IMR-90 (cell line): ENCODE measurements at regions not wholly inside any gene's neighbourhood (a gene's known extent, or its start where the extent isn't known, plus 50 kb on each side); places are given as distances from the start of the nearest gene placed in this dataset.

ENCODE experiments used
- ATAC-seq: fragments of 200-7000 bp; cut with Tn5 transposase; 2 replicates; pipeline ENCODE4 v1.9.1; 2020; ENCODE audit warnings: low read depth, mild to moderate bottlenecking, moderate library complexity
- BruUV-seq: library from RNA; stranded (reverse); fragments of 400-500 nt; replicated peaks from 2 replicates; lab custom pipeline; 2021; lab: Mats Ljungman, UMichigan
- CTCF ChIA-PET: fragments of 300-600 bp; formaldehyde crosslinking; extraction: SDS; loops from one replicate; lab custom pipeline; 2021; ENCODE audit warnings: antibody characterized with exemption; lab: Yijun Ruan, JAX
- POLR2A ChIA-PET: fragments of 300-600 bp; sonication (Branson Sonifier 250); formaldehyde crosslinking; loops from one replicate; lab custom pipeline; 2022; ENCODE audit warnings: antibody characterized with exemption; ENCODE audit not compliant: unreplicated experiment; lab: Charles Lee
- DNase-seq: peaks from one replicate; pipeline ENCODE4 v3.0.0; 2013
- H2AFZ ChIP-seq: replicated peaks from 2 replicates; pipeline ENCODE3; 2013; ENCODE audit warnings: low read length, mild to moderate bottlenecking; ENCODE audit not compliant: poor library complexity
- H2AK5ac ChIP-seq: 2 replicates; pipeline ENCODE4 v1.6.1; 2013; ENCODE audit warnings: low read depth, low read length, inconsistent platforms
- H2AK9ac ChIP-seq: replicated peaks from 2 replicates; pipeline ENCODE3; 2013; ENCODE audit warnings: mild to moderate bottlenecking, low read depth, low read length, moderate library complexity; ENCODE audit not compliant: poor library complexity
- H2BK120ac ChIP-seq: 2 replicates; pipeline ENCODE4 v1.6.1; 2013; ENCODE audit warnings: low read depth, low read length, inconsistent platforms
- H2BK15ac ChIP-seq: 3 replicates; pipeline ENCODE4 v1.6.1; 2013; ENCODE audit warnings: low read depth, low read length, inconsistent platforms
- H2BK20ac ChIP-seq: 2 replicates; pipeline ENCODE4 v1.6.1; 2013; ENCODE audit warnings: low read depth, mild to moderate bottlenecking, inconsistent platforms, low read length, moderate library complexity
- H2BK5ac ChIP-seq: 2 replicates; pipeline ENCODE4 v1.6.1; 2013; ENCODE audit warnings: mild to moderate bottlenecking, low read depth, low read length, inconsistent platforms; ENCODE audit not compliant: poor library complexity, severe bottlenecking
- H3K14ac ChIP-seq: replicated peaks from 2 replicates; pipeline ENCODE4 v1.6.1; 2013; ENCODE audit warnings: low read depth, low read length, inconsistent platforms
- H3K18ac ChIP-seq: 2 replicates; pipeline ENCODE4 v1.6.1; 2013; ENCODE audit warnings: low read depth, low read length, control low read depth
- H3K23ac ChIP-seq: 2 replicates; pipeline ENCODE4 v1.6.1; 2013; ENCODE audit warnings: low read depth, low read length, inconsistent platforms
- H3K27ac ChIP-seq: 2 replicates; pipeline ENCODE4 v1.5.1; 2013; ENCODE audit warnings: mild to moderate bottlenecking, control low read depth, low read length; ENCODE audit not compliant: insufficient read depth
- H3K27me3 ChIP-seq: 2 replicates; pipeline ENCODE4 v1.6.1; 2013; ENCODE audit warnings: low read length; ENCODE audit not compliant: control insufficient read depth, insufficient read depth
- H3K36me3 ChIP-seq: 2 replicates; pipeline ENCODE4 v1.6.1; 2013; ENCODE audit warnings: low read length, mixed read lengths; ENCODE audit not compliant: control insufficient read depth, insufficient read depth
- H3K4ac ChIP-seq: 2 replicates; pipeline ENCODE4 v1.6.1; 2013; ENCODE audit warnings: low read depth, low read length, inconsistent platforms
- H3K4me1 ChIP-seq: 2 replicates; pipeline ENCODE4 v1.6.1; 2013; ENCODE audit warnings: low read length, mixed read lengths; ENCODE audit not compliant: control insufficient read depth, insufficient read depth
- H3K4me2 ChIP-seq: 2 replicates; pipeline ENCODE4 v1.6.1; 2013; ENCODE audit warnings: low read depth, mild to moderate bottlenecking, control low read depth, low read length, moderate library complexity
- H3K4me3 ChIP-seq: 2 replicates; pipeline ENCODE4 v1.5.1; 2013; ENCODE audit warnings: low read depth, mild to moderate bottlenecking, control low read depth, low read length, moderate library complexity; ENCODE audit not compliant: insufficient read depth
- H3K56ac ChIP-seq: 2 replicates; pipeline ENCODE4 v1.6.1; 2013; ENCODE audit warnings: low read length, inconsistent platforms; ENCODE audit not compliant: insufficient read depth; ENCODE audit errors: extremely low read depth
- H3K79me1 ChIP-seq, 2 experiments: 2 replicates each; pipeline ENCODE4 v1.6.1; 2013; ENCODE audit warnings: low read length in 2 of 2, inconsistent platforms in 1 of 2, low read depth in 1 of 2
- H3K9ac ChIP-seq: 2 replicates; pipeline ENCODE4 v1.6.1; 2013; ENCODE audit warnings: low read depth, low read length, control low read depth
- H3K9me1 ChIP-seq: 2 replicates; pipeline ENCODE4 v1.6.1; 2013; ENCODE audit warnings: low read length, inconsistent platforms; ENCODE audit not compliant: insufficient read depth
- H3K9me3 ChIP-seq: 2 replicates; pipeline ENCODE4 v1.6.1; 2013; ENCODE audit warnings: low read length; ENCODE audit not compliant: control insufficient read depth, insufficient read depth
- H4K20me1 ChIP-seq: 2 replicates; pipeline ENCODE4 v1.6.1; 2013; ENCODE audit warnings: low read length, inconsistent platforms; ENCODE audit not compliant: insufficient read depth
- H4K5ac ChIP-seq: 2 replicates; pipeline ENCODE4 v1.6.1; 2013; ENCODE audit warnings: mild to moderate bottlenecking, low read depth, low read length, control low read depth
- H4K8ac ChIP-seq, 2 experiments: 2 replicates each; pipeline ENCODE4 v1.6.1; 2013; ENCODE audit warnings: low read depth in 2 of 2, low read length in 2 of 2, control low read depth in 1 of 2, inconsistent platforms in 1 of 2
- H4K91ac ChIP-seq: 2 replicates; pipeline ENCODE4 v1.6.1; 2013; ENCODE audit warnings: low read depth, low read length, inconsistent platforms; ENCODE audit not compliant: insufficient read depth
- BHLHE40 ChIP-seq: fragments of 150-350 bp; IDR thresholded peaks from 2 replicates; pipeline ENCODE4 v1.6.1; 2016; ENCODE audit warnings: mild to moderate bottlenecking, low read depth, low read length
- CEBPB ChIP-seq: IDR thresholded peaks from 2 replicates; pipeline ENCODE4 v1.6.1; 2012; ENCODE audit warnings: low read depth, low read length, improper control_type of control experiment
- CHD1 ChIP-seq: IDR thresholded peaks from 2 replicates; pipeline ENCODE4 v1.6.1; 2012; ENCODE audit warnings: low read depth, low read length, improper control_type of control experiment
- CTCF ChIP-seq: conservative IDR thresholded peaks from 2 replicates; pipeline ENCODE4 v1.5.1; 2012; ENCODE audit warnings: mild to moderate bottlenecking, low read depth, low read length, improper control_type of control experiment
- ELK1 ChIP-seq: fragments of 150-350 bp; IDR thresholded peaks from 2 replicates; pipeline ENCODE4 v1.6.1; 2016; ENCODE audit warnings: low read depth, mild to moderate bottlenecking, low read length, moderate library complexity, borderline replicate concordance
- FOS ChIP-seq: fragments of 150-350 bp; IDR thresholded peaks from 2 replicates; pipeline ENCODE4 v1.6.1; 2016; ENCODE audit warnings: low read depth, low read length
- MAFK ChIP-seq: IDR thresholded peaks from 2 replicates; pipeline ENCODE4 v1.6.1; 2012; ENCODE audit warnings: low read depth, low read length, improper control_type of control experiment
- MAZ ChIP-seq: IDR thresholded peaks from 2 replicates; pipeline ENCODE4 v1.6.1; 2012; ENCODE audit warnings: low read depth, mild to moderate bottlenecking, low read length, improper control_type of control experiment, moderate library complexity, borderline replicate concordance
- NFE2L2 ChIP-seq: fragments of 150-350 bp; IDR thresholded peaks from 2 replicates; pipeline ENCODE4 v1.6.1; 2016; ENCODE audit warnings: low read depth, mild to moderate bottlenecking, low read length
- RAD21 ChIP-seq: IDR thresholded peaks from 2 replicates; pipeline ENCODE4 v1.6.1; 2012; ENCODE audit warnings: low read length, improper control_type of control experiment
- RCOR1 ChIP-seq: IDR thresholded peaks from 2 replicates; pipeline ENCODE4 v1.6.1; 2012; ENCODE audit warnings: mild to moderate bottlenecking, low read length, improper control_type of control experiment; ENCODE audit not compliant: insufficient replicate concordance
- RFX5 ChIP-seq: IDR thresholded peaks from 2 replicates; pipeline ENCODE4 v1.8.0; 2012; ENCODE audit warnings: low read depth, mild to moderate bottlenecking, low read length, moderate library complexity
- SMC3 ChIP-seq: fragments of 150-350 bp; IDR thresholded peaks from 2 replicates; pipeline ENCODE4 v1.6.1; 2016; ENCODE audit warnings: low read depth, mild to moderate bottlenecking, antibody characterized with exemption, low read length, moderate library complexity
- USF2 ChIP-seq: fragments of 150-350 bp; IDR thresholded peaks from 2 replicates; pipeline ENCODE4 v1.6.1; 2017; ENCODE audit warnings: mild to moderate bottlenecking, antibody characterized with exemption, low read length, low read depth
- WGBS, 2 experiments: methylation state at CpG; one replicate each; pipeline versions ENCODE4 v1.1.5 to v1.1.7; 2013; ENCODE audit warnings: missing lambda C conversion rate in 2 of 2; ENCODE audit not compliant: insufficient read length in 1 of 2; ENCODE audit errors: extremely low coverage in 2 of 2; 5-methylcytosine and 5-hydroxymethylcytosine counted together
- dilution Hi-C: fragments of 300-500 bp; cut with HindIII; formaldehyde crosslinking; loops from one replicate; pipeline ENCODE4 v1.14.3; 2018; ENCODE audit warnings: low sequenced_read_pairs; ENCODE audit not compliant: unreplicated experiment
- in situ Hi-C: fragments of 300-500 bp; cut with MboI; formaldehyde crosslinking; loops from 3 replicates; pipeline ENCODE4 v1.14.3; 2019; ENCODE audit warnings: low sequenced_read_pairs, inconsistent platforms, mixed read lengths
- intact Hi-C: fragments of 100-400 bp; cut with micrococcal nuclease; formaldehyde crosslinking; loops from 2 replicates; pipeline ENCODE4 v1.10.0; 2022

DNA sequence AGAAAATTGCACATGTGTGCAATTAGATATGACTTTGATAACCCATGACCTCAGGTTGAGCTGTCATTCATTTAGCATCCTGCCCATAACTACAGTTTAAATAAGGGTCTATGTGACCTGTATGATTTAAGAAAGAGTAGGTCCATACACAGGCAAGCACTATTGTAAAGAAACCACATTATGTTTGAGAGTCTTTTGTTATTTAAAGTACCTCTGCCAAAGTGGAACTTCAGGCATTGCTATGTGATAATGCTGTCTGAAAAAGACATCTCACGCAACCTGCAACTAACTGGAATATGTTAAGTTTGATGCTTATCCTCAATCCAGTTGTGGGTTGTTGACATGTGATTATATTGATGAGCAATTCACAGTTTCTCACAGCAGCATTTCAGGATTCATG is 317.0 kb downstream of the TMEM161B start:
- Histone ChIP-seq H3K9ac (no peak overlapping the region), H2BK20ac (no peak overlapping the region), H3K18ac (no peak overlapping the region), H2AFZ (no peak overlapping the region), H4K5ac (no peak overlapping the region), H3K56ac (no peak overlapping the region), H4K20me1 (no peaks in the 10 kb centered on the region), H2BK5ac (no peak overlapping the region), H3K36me3 (no peaks in the 10 kb centered on the region), H2BK120ac (no peak overlapping the region), H3K4ac (no peak overlapping the region), H2AK9ac (no peak overlapping the region), H3K9me3 (no peaks in the 10 kb centered on the region), H2AK5ac (no peak overlapping the region), H3K9me1 (no peaks in the 10 kb centered on the region), H3K27me3 (no peaks in the 10 kb centered on the region), H3K23ac (no peak overlapping the region), H4K8ac (no peak overlapping the region), H3K4me1 (no peaks in the 10 kb centered on the region), H3K14ac (no peak overlapping the region), H2BK15ac (no peak overlapping the region), H3K4me3 (no peak overlapping the region), H3K27ac (no peak overlapping the region), H4K91ac (no peak overlapping the region), H3K4me2 (no peak overlapping the region), H3K79me1 (no peaks in the 10 kb centered on the region)
- ATAC-seq (no peak), DNase-seq (no peak)
- dilution Hi-C loops (no loop called here), in situ Hi-C loops (no loop called here), intact Hi-C loops (no loop called here)
- ChIA-PET POLR2A (no interaction called here), CTCF (no interaction called here)
- WGBS, 2 experiments = no CpG with 5 or more reads among the region's 1 CpG
- no TSS peak for BruUV-seq
- no peak for TF ChIP-seq RFX5
- TF ChIP-seq RCOR1 = no peak
- no peak for TF ChIP-seq USF2
- no peak for TF ChIP-seq RAD21
- no peak for TF ChIP-seq CHD1
- TF ChIP-seq ELK1 = no peak
- TF ChIP-seq MAZ = no peak
- TF ChIP-seq CTCF = no peak
- TF ChIP-seq NFE2L2 = no peak
- TF ChIP-seq FOS = no peak
- no peak for TF ChIP-seq BHLHE40
- no peak for TF ChIP-seq MAFK
- TF ChIP-seq CEBPB = no peak
- no peak for TF ChIP-seq SMC3
